NCI-H69 (cell line): ENCODE measurements at regions not wholly inside any gene's neighbourhood (a gene's known extent, or its start where the extent isn't known, plus 50 kb on each side); places are given as distances from the start of the nearest gene placed in this dataset.
"Not testable (repeated sequence)": the region's sequence is repeated elsewhere in the genome, so short reads cannot be mapped to it uniquely, and the experiment has no call there.

Experiments used
- DNase-seq: peaks from one replicate; lab custom pipeline; 2025; lab: John Stamatoyannopoulos, UW

DNA sequence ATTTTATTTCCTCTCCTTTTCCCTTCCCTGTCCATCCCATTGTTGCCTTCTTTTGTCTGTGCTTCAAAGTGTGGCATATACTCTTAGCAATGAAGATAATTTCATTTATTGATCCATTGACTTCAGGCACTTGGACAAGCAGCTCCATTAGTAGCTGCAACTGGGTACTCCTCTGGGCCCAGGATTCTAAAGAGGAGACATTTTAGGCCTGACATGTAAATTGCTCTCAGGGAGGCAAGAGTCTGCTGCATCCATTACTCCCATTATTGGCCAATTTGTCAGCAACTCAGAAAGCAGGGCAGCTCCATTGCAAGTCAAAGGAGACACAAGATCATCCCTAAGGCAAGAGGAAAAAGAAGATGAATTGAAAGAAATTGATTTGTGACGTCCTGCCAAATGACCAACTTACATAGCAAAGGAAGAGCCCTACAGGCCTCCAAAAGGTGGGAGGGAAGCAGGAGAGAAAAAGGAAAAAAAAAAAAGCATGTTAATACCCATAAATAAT lies 1094.1 kb upstream of the FLRT2 start:
- no peak for DNase-seq

- peak; percentile 50 for DNase-seq
Observed at GRCh38 chr14:84436528-84436927, 1093.4 kb upstream of the FLRT2 start.

GRCh38 chr14:84442521-84442920 lies 1087.4 kb upstream of the FLRT2 start:
- DNase-seq, result peak; percentile 93

DNA sequence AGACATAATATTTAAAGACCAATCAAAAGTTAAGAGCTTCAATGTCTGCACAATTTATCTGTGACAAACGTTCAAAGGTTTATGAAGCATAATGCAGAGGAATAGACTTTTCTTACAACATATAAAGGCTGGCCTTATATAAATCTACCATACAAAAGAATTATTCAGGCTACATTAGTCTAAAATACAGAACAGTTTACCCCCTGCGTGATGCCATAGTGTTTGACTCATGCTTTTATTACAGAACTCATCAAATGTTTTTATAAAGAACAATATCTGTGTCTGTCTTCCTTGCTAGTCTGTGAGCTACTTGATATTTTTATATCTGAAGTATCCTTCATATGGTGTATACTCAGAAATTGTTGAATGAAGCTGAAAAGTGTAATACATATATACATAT lies 1084.5 kb upstream of the FLRT2 start:
- no peak for DNase-seq

GRCh38 chr14:84446250-84446649 lies 1083.7 kb upstream of the FLRT2 start:
- no peak for DNase-seq

DNA sequence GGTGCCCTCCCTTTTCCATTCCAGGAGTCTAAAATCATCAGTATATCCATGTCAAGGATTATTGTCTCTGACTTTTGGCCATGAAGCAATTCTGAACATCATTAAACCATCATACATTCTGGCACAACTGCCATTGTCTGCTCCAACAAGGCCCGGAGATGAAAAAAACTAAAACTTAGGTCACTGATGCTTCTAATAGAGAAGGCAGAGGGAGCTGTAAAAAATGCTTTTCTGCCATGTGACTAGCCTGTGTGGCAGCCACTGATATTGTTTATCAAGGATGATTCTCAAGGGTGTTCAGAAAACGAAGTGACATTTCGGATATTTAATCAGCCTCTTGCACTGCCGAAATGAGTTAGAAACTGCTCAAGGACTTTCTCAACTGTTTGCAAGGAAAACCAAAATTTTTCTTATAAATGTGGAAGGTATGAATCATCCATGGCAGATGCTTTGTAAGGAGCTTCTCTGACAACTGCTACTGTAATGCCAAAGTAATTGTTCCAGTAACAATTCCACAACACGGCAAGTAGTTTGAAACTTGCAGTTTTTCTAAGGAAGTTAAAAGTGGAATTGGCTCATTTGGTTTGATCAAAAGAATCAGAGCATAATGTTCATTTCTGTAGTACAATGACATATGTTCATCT lies 1076.5 kb upstream of the FLRT2 start:
- no peak for DNase-seq

DNA sequence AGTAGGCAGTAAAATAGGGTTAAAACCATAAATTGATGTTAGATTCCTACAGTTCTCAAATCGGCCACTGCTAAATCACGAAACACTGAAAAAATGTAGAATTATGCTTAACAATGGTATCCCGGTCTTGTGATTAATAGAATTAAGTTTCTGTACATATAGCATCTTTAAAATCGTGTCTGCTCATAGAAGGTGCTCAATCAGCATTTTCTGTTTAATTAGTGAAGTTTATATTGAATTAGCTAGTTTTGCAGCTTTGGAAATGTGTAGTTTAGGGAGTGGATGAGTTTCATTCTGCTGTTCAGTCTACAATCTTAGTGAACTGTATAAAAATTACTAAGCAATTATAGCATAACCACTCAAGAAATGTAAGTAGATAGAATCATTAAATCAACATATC lies 1075.8 kb upstream of the FLRT2 start:
- no peak for DNase-seq

DNA sequence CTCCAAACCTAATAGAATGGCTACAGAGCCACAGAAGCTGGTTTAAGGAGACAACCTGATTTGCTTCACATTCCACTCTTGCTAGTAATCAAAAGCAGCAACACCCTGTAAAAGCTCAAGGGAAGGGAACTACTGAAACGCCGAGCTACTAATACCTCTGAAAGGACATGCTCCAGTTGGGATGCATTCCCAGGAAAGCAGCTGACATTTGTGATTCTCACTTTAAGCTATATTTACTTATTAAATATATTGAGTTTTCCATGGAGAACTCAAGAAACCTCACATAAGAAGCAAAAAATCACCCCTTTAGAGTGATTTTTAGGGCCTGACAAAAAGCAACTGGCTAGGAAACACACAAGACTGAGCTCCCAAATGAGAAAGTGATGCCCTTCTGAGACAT lies 1073.0 kb upstream of the FLRT2 start:
- DNase-seq, result no peak

DNA sequence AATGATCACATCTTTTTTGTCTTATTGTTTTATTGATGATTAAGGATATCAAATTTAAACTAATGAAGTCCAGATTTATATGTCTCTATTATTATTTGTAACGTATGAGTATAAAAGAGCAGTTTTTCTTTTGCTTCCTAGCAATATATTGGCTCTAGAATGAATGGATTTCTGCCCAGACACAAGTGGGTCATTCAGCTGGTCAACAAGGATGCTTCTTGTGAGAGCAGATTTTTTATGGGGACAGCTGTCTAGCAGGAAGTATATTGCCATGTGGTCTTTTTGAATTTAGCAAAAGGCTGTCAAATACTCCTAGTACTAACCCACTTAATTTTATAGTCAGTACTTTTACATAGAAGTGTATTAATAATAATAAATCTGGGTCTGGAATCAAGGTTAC lies 1071.1 kb upstream of the FLRT2 start:
- no peak for DNase-seq

- DNase-seq, result peak; percentile 15
Observed at GRCh38 chr14:84465880-84466279, 1064.1 kb upstream of the FLRT2 start.

GRCh38 chr14:84468153-84468552 lies 1061.8 kb upstream of the FLRT2 start:
- DNase-seq, result no peak

GRCh38 chr14:84477996-84478395 lies 1051.9 kb upstream of the FLRT2 start:
- no peak for DNase-seq

GRCh38 chr14:84482256-84483071 lies 1047.5 kb upstream of the FLRT2 start:
- DNase-seq, result no peak

DNA sequence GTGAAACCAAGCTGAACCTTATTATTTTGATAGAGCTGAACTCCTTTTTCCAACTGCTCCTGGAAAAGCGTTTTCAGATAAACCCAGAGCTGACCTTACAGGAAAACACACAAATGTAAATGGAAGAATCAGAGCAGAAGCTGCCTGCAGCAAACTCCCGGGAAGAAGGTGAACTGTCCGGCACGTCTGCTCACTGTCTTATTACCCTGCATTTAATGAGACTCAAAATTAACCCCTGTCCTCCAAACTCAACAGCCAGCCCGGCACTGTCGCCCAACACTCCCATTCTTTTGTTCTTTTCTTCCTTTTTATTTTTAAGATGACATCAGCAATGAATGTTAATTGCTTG lies 1046.9 kb upstream of the FLRT2 start:
- DNase-seq, result no peak

GRCh38 chr14:84484243-84484642 lies 1045.7 kb upstream of the FLRT2 start:
- DNase-seq, result not testable (repeated sequence)

GRCh38 chr14:84485036-84485435 lies 1044.9 kb upstream of the FLRT2 start:
- no peak for DNase-seq

GRCh38 chr14:84490081-84490480 lies 1039.9 kb upstream of the FLRT2 start:
- DNase-seq, result no peak

DNA sequence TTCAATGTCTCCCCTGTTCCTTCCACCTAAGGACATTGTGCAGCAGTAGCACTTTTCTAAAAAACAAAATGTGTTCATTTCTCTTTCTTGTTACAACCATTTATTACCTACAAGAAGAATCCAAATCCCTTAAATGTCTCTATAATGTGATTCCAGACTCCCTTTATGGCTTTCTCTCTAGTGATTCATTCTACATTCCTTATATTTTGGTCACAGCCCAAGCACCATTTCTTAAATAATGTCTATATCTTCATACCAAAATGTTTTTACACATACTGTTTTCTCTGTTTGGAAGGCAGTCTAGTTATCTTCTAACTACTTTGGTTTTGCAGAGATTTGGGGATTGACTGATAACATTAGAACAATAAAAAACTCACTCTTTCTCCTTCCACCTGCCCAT lies 1037.3 kb upstream of the FLRT2 start:
- no peak for DNase-seq

- DNase-seq, result no peak
Observed at GRCh38 chr14:84493779-84494178, 1036.2 kb upstream of the FLRT2 start.

DNA sequence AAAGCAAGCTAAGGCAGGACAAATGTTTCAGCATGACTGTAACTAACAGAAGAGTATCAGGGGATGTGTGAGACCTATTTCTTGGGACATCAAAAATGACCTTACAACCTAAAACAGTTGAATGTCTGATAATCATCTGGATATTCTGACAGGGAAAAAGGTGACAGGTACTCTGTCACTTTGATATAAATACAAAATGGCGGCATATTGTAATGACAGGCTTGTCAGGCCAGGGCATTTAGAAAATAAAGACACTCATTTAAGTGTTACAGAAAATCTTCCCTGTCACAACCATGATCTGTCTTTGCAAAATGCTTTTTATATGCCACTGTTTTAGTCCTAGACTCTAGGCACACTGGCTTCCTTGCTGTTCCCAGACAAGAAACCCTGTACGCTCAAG lies 1033.3 kb upstream of the FLRT2 start:
- DNase-seq, result no peak

- DNase-seq, result not testable (repeated sequence)
Observed at GRCh38 chr14:84512823-84513222, 1017.1 kb upstream of the FLRT2 start.

DNA sequence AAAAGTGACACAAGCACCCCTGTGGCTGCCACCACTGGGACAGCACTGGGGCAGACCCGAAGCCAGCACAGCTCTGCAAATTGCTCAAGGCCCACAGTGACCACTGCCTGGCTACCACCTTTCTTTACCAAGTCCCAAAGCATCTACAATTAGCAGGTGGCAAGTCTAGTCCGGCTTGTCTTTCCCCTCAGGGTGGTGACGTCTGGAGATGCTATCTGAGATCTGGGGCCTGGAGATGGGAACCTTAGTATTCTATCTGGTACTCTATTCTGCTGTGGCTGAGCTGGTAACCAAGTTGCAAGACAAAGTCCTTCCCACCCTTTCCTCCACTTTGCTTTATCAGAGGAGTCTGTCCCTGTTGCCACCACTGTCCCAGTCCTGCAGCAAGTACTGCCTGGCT lies 1010.1 kb upstream of the FLRT2 start:
- no peak for DNase-seq

DNA sequence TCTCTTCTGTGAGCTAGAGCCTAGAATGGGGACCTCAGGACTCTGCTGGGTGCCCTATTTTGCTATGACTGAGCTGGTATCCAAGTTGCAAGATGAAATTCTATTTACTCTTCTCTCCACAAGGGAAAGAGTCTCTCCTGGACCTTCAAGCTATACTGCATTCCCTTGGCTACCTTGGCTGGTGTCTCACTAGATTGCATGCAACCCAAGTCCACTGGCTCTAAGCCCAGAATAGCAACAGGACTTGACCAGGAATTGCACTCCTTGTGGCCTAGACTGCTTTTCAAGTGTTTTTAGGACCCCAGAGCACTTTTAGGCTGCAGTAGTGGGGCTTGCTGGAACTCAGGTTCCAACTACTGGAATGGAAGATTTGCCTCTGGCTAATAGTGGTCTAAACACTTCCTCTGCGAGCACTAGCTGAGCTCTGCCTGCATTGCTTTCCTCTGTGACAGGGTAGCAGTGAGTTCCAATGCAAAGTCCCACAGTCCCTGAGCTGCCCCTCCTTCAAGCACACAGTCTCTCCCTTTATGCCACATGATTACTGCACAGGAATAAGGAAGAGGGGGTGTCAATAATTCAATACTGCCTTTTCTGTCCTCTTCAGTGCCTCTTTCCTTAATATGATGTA lies 1009.1 kb upstream of the FLRT2 start:
- DNase-seq, result no peak
